Prostate gland (tissue), 2 donors: ENCODE measurements at regions not wholly inside any gene's neighbourhood (a gene's known extent, or its start where the extent isn't known, plus 50 kb on each side); places are given as distances from the start of the nearest gene placed in this dataset.

Source experiments
- POLR2A ChIP-seq: fragments of 450-650 bp; IDR thresholded peaks from one replicate; pipeline ENCODE4 v1.6.1; 2016; ENCODE audit warnings: antibody characterized with exemption, mild to moderate bottlenecking
- TF ChIP-seq, protein P1 (sequence below), 4 experiments: fragments of 200-600 bp in 2 of 4; fragments of 450-650 bp in 2 of 4; sonication (generic) in 2 of 4; IDR thresholded peaks; 1 replicate in 3 of 4; 2 replicates in 1 of 4; pipeline ENCODE4 v1.5.1; 2016 to 2019; ENCODE audit warnings: antibody characterized with exemption in 4 of 4, mild to moderate bottlenecking in 2 of 4, moderate library complexity in 2 of 4

DNA sequence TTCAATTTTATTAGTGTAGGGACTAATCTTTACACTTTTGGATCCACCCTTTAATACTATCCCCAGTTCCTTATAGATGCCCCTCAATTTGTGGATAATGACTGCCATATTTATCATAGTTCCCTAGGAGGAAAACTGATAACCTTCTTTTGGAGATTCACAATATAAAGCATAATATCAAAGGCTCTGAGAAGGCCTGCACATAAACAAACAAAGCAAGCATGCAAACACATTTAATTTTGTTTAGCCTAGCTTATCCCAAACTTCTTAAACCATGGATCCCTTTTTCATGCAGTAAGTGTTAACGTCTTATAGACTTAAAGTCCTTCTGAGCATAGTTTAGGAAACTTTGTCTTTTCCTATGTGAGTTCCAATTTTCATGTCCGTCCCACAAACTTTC lies 290.4 kb upstream of the TBX3 start:
- TF ChIP-seq, protein P1, sequence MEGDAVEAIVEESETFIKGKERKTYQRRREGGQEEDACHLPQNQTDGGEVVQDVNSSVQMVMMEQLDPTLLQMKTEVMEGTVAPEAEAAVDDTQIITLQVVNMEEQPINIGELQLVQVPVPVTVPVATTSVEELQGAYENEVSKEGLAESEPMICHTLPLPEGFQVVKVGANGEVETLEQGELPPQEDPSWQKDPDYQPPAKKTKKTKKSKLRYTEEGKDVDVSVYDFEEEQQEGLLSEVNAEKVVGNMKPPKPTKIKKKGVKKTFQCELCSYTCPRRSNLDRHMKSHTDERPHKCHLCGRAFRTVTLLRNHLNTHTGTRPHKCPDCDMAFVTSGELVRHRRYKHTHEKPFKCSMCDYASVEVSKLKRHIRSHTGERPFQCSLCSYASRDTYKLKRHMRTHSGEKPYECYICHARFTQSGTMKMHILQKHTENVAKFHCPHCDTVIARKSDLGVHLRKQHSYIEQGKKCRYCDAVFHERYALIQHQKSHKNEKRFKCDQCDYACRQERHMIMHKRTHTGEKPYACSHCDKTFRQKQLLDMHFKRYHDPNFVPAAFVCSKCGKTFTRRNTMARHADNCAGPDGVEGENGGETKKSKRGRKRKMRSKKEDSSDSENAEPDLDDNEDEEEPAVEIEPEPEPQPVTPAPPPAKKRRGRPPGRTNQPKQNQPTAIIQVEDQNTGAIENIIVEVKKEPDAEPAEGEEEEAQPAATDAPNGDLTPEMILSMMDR (IDR thresholded peaks at IDR 0.05): no peak
- no peak for TF ChIP-seq POLR2A
